Lower leg skin (tissue), 4 donors: ENCODE measurements at regions not wholly inside any gene's neighbourhood (a gene's known extent, or its start where the extent isn't known, plus 50 kb on each side); places are given as distances from the start of the nearest gene placed in this dataset.

Experiments used
- DNase-seq, 2 donors: peaks; one replicate each; pipeline ENCODE4 v3.0.0-alpha.2; 2019; ENCODE audit warnings: low spot score in 2 of 2
- H3K4me3 ChIP-seq: fragments of 200-600 bp; sonication (generic); 2 replicates; pipeline ENCODE4 v1.5.1; 2017; ENCODE audit warnings: mild to moderate bottlenecking, low read depth; ENCODE audit not compliant: poor library complexity, severe bottlenecking
- CTCF ChIP-seq, 3 donors: fragments of 450-650 bp; IDR thresholded peaks; one replicate each; pipeline ENCODE4 v1.5.1; 2016; ENCODE audit warnings: antibody characterized with exemption in 3 of 3, mild to moderate bottlenecking in 3 of 3, moderate library complexity in 2 of 3
- POLR2A ChIP-seq, 2 donors: fragments of 450-650 bp; IDR thresholded peaks; one replicate each; pipeline ENCODE4 v1.6.1; 2016 to 2017; ENCODE audit warnings: antibody characterized with exemption in 2 of 2, mild to moderate bottlenecking in 1 of 2, moderate library complexity in 1 of 2
- WGBS, 2 donors: methylation state at CpG; one replicate each; pipeline ENCODE4 v1.1.5; 2018; 5-methylcytosine and 5-hydroxymethylcytosine counted together
- intact Hi-C: fragments of 100-400 bp; cut with DNase I; formaldehyde crosslinking; loops from one replicate; pipeline ENCODE4 v1.15.0; 2023; ENCODE audit warnings: low total_unique reads

GRCh38 chr2:9774266-9774665 is 69.0 kb upstream of the TAF1B start:
- WGBS, 2 donors: 74 to 80% methylated on average over 6 to 12 of the region's 12 CpGs

GRCh38 chr2:9775351-9775750 is 67.9 kb upstream of the TAF1B start:
- TF ChIP-seq POLR2A (IDR thresholded peaks at IDR 0.05): no peak
- no peak for TF ChIP-seq CTCF (IDR thresholded peaks at IDR 0.05)
- no peak overlapping the region for H3K4me3 ChIP-seq
- DNase-seq: no peak
- WGBS, 2 donors: 93 to 96% methylated on average over 9 of the region's 9 CpGs
- intact Hi-C loops: loop anchor here (10.0 kb wide), 1 partner anchor 269 kb away; the partner anchor contains the start of gene KLF11

More at GRCh38 chr2:9774266-9774665, 69.0 kb upstream of the TAF1B start:
- no peak for DNase-seq
- H3K4me3 ChIP-seq: no peak overlapping the region
- no peak for TF ChIP-seq CTCF (IDR thresholded peaks at IDR 0.05)
- no peak for TF ChIP-seq POLR2A (IDR thresholded peaks at IDR 0.05)
- intact Hi-C loops: loop anchor here (10.0 kb wide), 1 partner anchor 271 kb away; the partner anchor contains the start of gene KLF11

DNA sequence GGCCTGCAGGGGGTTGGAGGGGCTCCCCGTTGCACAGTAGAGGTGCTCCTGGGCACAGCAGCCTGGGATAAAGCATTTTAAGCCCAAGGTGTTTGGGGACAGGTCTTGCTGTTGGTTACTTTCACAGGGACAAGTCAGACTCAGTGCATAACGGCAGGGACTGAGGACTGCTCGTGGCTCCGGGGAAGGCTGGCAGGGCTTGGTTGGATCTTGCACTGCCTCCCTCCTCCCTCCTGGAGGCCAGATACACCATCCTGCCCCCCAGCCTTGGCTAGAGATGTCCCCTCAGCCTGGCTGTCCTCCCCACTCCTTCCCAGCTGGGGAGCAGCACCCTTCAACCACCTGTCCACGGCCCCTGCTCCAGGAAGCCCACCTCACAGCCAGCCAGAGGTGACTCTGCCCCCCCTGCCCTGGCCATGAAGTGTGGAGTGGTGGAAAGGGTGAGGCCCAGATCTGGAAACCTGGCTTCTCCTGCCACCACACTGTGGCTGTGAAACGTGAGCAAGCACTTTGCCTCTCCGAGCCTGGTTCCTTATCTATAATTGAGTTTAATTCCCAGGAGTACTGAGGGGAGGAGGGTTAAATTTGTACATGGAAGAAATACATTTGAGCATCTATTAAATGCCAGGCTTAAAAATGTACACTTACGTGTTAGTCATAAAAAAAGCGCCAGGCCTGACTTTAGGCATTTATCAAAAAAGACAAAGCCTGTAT is 67.1 kb upstream of the TAF1B start:
- DNase-seq: no peak
- intact Hi-C loops: loop anchor here (10.0 kb wide), 1 partner anchor 269 kb away; the partner anchor contains the start of gene KLF11
- 88 to 93% methylated on average over 9 of the region's 9 CpGs for WGBS, 2 donors
- no peak for TF ChIP-seq POLR2A (IDR thresholded peaks at IDR 0.05)
- TF ChIP-seq CTCF (IDR thresholded peaks at IDR 0.05): no peak
- H3K4me3 ChIP-seq: no peak overlapping the region

- no peak for DNase-seq
- 92 to 95% methylated on average over 2 to 6 of the region's 6 CpGs for WGBS, 2 donors
- TF ChIP-seq CTCF (IDR thresholded peaks at IDR 0.05): no peak
- TF ChIP-seq POLR2A (IDR thresholded peaks at IDR 0.05): no peak
- intact Hi-C loops: loop anchor here (10.0 kb wide), 1 partner anchor 268 kb away; the partner anchor contains the start of gene KLF11
- no peak overlapping the region for H3K4me3 ChIP-seq
These were observed 66.2 kb upstream of the TAF1B start for GRCh38 chr2:9777081-9777480.

GRCh38 chr2:9778012-9778411 is 65.3 kb upstream of the TAF1B start:
- no peak for DNase-seq
- WGBS, 2 donors: 76 to 83% methylated on average over 8 to 9 of the region's 9 CpGs
- no peak overlapping the region for H3K4me3 ChIP-seq
- TF ChIP-seq CTCF (IDR thresholded peaks at IDR 0.05): no peak
- intact Hi-C loops: loop anchor here (10.0 kb wide), 1 partner anchor 267 kb away; the partner anchor contains the start of gene KLF11
